ENCODE measurements at regions not wholly inside any gene's neighbourhood (a gene's known extent, or its start where the extent isn't known, plus 50 kb on each side); places are given as distances from the start of the nearest gene placed in this dataset.
"Not testable (repeated sequence)": the region's sequence is repeated elsewhere in the genome, so short reads cannot be mapped to it uniquely, and the experiment has no call there.

DNA sequence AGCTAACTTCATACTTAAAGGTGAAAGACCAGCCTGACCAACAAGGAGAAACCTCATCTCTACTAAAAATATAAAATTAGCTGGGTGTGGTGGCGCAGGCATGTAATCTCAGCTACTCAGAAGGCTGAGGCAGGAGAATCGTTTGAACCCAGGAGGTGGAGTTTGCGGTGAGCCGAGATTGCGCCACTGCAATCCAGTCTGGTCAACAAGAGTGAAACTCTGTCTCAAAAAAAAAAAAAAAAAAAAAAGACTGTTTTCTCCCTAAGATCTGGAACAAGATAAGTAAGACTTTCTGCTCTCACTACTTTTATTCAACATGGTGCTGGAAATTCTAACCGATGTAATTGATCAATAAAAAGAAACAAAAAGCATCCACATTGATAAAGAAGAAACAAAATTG lies 131.9 kb upstream of the GALNT2 start:
- not testable (repeated sequence) for TF ChIP-seq CTCF (IDR thresholded peaks at IDR 0.05; ENCODE audit: low read depth, low read length); EZH2phosphoT487 (IDR thresholded peaks at IDR 0.05; ENCODE audit: low read depth)

All from OCI-LY3 (cell line).